Fibroblast of skin of back (primary cell): ENCODE measurements at regions not wholly inside any gene's neighbourhood (a gene's known extent, or its start where the extent isn't known, plus 50 kb on each side); places are given as distances from the start of the nearest gene placed in this dataset.
"Not testable (repeated sequence)": the region's sequence is repeated elsewhere in the genome, so short reads cannot be mapped to it uniquely, and the experiment has no call there.

Source experiments
- DNase-seq: peaks from one replicate; pipeline ENCODE4 v3.0.0-alpha.2; 2013

GRCh38 chr6:85945459-85946185 lies 302.9 kb upstream of the SYNCRIP start:
- DNase-seq = no peak

DNA sequence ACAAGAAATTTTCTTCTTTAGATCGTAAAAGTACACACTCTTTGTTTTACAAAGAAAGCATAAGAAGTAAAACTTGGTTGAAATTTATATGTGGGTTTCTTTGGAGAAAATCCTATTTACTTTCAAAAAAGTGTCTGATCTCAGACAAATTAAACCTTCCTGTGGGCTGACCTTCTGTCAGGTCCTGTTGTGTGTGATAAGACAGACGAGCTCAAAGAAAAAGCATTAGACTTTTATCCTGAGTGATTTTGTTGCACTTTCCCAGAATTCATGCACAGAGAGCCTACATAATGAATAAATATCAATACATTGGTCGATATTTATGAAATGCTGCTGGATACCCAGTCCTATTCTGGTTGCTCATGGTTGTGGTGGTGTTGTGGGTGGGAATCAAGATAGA lies 302.1 kb upstream of the SYNCRIP start:
- no peak for DNase-seq

DNA sequence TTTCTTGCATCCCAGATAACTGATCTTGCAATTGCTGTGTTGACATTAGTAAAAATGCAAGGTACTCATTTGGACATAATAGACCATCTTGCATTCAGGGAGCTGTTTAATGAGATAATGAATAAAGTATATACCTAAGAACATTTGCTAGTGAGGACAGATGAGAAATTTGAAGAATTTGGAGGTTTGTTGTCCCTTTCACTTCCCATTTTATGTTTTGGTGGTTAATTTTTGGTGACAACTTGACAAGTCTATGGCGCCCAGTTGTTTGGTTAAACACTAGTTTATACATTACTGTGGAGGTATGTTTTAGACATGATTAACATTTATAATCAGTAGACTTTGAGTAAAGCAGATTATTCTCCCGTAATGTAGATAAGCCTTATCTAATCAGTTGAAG lies 300.2 kb upstream of the SYNCRIP start:
- DNase-seq = no peak

DNA sequence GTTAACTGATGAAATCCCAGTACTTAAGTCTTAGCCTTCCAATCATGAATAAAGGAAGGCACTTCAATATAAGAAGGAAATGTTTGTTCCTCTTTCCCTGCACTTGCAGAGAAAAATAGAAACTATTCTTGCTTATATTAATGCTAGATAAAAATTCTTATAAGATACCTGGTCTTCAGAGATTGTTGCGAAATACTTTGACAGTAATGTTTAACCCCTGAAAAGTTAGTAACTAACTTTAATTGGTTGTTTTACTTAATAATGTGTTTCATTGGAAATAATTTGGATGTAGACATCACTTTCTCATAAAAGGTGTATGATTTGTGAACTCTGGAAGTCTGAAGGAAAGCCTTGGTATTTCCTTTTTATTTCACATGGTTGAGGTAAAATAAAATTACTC lies 294.2 kb upstream of the SYNCRIP start:
- DNase-seq = no peak

DNA sequence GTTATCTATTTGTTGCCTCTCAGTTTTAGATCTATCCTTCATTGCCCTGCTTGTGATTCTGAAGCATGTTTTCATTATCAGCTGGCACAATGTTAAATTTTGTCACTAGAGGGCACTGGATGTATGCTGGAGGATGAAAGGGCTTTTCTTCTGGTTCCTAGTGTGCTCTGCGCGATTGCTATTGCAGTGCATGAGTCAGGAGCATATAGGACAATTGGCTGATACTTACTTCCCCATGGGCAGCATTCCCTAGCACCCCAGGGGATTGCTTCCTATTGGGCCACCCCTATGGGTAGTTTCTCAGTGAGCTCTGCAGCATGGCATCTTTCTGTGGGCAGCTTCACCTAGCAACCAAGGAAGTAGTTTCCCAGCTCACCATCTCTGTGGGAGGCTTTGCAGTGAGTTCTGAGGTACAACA lies 280.3 kb upstream of the SYNCRIP start:
- DNase-seq = peak; percentile 55

DNA sequence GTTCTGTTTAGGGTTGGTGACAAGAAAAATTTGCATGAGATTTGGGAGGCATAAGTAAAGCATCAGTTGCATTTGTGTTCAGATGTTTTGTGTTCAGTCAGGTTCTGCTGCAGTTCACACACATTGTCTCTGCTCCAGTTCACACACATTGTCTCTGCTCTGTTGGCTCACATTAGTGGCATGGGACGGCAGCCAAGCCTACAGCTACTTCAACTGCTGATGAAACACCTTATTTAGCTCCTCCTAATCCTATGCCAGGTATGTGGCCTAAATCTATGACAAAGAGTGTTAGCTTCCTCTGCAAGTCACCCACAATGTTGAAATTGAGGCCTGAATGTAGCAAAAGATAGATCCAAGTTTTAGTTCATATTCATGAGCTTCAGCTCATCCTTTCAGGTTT lies 278.1 kb upstream of the SYNCRIP start:
- DNase-seq = no peak

- DNase-seq = no peak
Observed at GRCh38 chr6:85917522-85917921, 274.8 kb upstream of the SYNCRIP start.

- no peak for DNase-seq
Observed at GRCh38 chr6:85913001-85913400, 270.3 kb upstream of the SYNCRIP start.

- no peak for DNase-seq
Observed at GRCh38 chr6:85912582-85912981, 269.9 kb upstream of the SYNCRIP start.

- DNase-seq = no peak
Observed at GRCh38 chr6:85911067-85911466, 268.4 kb upstream of the SYNCRIP start.

- DNase-seq = not testable (repeated sequence)
Observed at GRCh38 chr6:85908120-85908519, 265.4 kb upstream of the SYNCRIP start.

- DNase-seq = no peak
Observed at GRCh38 chr6:85892346-85892745, 249.7 kb upstream of the SYNCRIP start.

GRCh38 chr6:85887461-85887860 lies 244.8 kb upstream of the SYNCRIP start:
- DNase-seq = no peak

DNA sequence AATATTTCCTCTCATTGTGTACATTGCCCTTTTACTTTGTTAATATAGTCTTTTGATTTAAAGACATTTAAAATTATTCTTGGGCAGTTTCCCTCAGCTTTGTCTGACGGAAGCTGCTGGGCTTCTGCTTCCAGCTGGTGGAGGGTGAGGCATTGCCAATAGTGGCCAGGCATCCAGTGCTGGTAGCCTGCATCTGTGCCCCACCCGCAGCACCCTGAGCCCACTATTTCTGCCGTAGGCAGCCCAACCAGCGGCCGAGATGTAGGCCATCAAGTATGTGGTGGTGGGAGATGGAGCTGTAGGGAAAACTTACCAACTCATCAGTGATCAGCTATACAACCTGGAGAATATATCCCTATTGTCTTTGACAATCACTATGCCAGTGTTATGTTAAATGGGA lies 226.0 kb upstream of the SYNCRIP start:
- no peak for DNase-seq

GRCh38 chr6:85867595-85867994 lies 224.9 kb upstream of the SYNCRIP start:
- no peak for DNase-seq

GRCh38 chr6:85866758-85867401 lies 224.2 kb upstream of the SYNCRIP start:
- DNase-seq = no peak

DNA sequence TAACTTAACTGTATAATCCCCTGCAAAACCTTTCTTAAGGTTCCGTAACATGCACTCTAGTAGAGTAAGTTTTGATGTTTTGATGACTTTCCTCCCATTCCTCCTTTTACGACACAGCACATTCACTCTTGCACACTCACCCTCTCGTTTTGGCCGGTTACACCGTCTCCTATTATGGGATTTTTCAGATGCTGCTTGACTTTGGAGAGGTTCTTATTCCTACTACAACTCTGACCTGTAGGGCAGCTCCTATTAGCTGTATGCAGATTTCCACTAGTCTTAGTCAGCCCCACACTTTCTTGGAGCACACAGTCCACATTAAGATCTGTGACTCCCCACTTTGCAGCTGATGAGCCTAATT lies 223.7 kb upstream of the SYNCRIP start:
- no peak for DNase-seq

DNA sequence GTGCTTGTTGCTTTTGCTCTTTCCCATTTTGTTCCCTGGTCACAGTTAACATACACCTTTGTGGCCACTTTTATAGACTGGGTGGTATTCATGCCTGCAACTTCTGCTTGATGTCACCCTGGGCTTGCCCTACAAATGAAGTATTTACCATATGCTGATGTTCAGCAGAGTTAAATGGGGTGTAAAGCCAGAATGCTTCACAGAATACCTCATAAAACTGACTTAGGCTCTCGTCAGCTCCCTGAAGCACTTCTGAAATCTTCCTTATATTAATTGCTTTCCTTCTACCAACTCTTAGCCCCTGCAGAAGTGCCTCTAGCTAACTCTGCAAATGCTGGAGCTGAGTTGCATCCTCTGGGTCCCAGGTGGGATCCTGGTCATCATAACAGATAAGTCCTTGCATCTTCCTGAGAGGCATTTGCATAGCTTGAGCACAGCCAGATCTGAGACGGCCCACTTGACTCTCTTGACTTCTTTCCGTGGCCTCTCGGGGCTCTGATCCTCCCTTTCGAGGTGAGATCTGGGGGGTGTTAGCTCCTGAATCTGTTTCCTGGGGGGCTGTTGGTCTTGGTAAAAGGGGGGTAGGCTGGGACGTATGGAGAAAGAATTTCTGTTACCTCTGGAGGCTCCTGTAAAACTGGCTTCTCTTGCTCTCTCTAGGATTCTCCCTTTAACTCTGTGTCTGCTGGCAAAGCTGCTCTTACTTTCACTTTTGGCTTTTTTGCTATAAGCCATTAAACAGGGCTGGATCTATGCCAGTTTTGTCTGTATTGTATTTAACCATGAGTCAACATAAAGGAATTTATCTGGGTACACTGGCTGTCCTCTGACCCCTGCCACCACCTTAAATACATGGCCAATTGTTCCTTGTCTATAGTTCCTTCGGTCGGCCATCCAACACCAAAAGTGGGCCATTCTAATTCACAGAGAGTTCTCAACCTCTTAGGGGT lies 223.0 kb upstream of the SYNCRIP start:
- DNase-seq = peak; percentile 68

DNA sequence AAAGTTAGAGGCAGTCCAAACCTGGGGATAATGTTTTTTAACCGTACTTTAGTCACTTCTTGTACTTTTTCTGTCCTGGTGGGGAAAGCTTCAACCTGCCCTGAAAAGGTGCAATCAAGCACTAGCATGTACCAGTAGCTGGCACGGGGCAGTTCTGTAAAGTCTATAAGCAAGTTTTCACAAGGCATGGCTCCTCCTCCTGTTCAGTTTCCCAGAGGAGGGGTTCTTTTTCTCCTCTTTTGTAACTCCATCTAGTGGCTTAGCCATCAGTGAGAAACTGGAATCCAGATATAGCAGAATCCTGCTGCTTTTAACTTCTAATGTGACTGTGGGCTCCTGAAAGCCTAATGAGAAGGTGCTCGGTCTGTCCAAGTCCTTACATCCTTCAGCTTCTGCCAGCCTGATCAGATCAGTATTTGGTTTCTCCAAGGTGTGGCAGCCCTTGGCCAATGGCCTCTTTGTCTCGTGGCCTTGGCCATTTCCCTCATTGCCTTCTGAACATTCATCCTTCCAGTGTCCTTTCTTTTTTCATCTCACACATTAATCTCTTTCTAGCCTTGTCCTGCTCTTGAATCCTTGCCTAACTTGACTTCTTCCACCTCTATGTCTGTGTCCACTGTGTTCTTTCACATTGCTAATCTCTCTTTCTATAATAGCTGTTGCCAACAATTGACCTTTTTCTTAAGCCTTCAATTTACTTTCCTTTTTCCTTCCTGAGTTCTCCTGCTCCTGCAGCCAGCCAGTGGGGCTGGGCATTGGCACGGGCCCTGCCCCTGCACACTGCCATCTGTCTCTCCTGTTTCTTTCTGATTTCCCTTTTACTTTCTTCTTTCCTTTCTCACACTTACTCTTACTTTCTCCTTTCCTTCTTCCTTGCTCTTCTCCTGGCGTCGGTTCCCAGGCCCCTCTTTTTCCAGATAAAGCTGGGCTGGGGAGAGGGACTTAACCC lies 222.0 kb upstream of the SYNCRIP start:
- DNase-seq = peak; percentile 14

- DNase-seq = no peak
Observed at GRCh38 chr6:85856235-85856634, 213.5 kb upstream of the SYNCRIP start.

- not testable (repeated sequence) for DNase-seq
Observed at GRCh38 chr6:85838351-85839119, 195.8 kb upstream of the SYNCRIP start.
